ENCODE measurements at regions not wholly inside any gene's neighbourhood (a gene's known extent, or its start where the extent isn't known, plus 50 kb on each side); places are given as distances from the start of the nearest gene placed in this dataset.
A peak's percentile ranks its signal among the peaks of the same experiment; 100 is the strongest.

GRCh38 chrX:144849141-144849540, 398.2 kb upstream of the SPANXN1 start:
- Mint-ChIP-seq H3K9me3 (ENCODE audit: low read depth) (peaks cover 50% of the 10 kb centered on the region), H3K27me3 (ENCODE audit: low read depth) (no peaks in the 10 kb centered on the region), H3K4me1 (ENCODE audit: low read depth) (no peaks in the 10 kb centered on the region), H3K36me3 (ENCODE audit: low read depth) (no peaks in the 10 kb centered on the region), H3K27ac (ENCODE audit: unreplicated experiment) (no peak overlapping the region), H3K4me3 (ENCODE audit: unreplicated experiment) (no peak overlapping the region)
- TF ChIP-seq CTCF (IDR thresholded peaks at IDR 0.05) = no peak
- no peak for DNase-seq (ENCODE audit: low spot score)

- TF ChIP-seq CTCF (IDR thresholded peaks at IDR 0.05) = peak; percentile 68
- DNase-seq (ENCODE audit: low spot score) = no peak
- no peaks in the 10 kb centered on the region for H3K4me1 Mint-ChIP-seq (ENCODE audit: low read depth)
- H3K4me3 Mint-ChIP-seq (ENCODE audit: unreplicated experiment) = no peak overlapping the region
- no peak overlapping the region for H3K27ac Mint-ChIP-seq (ENCODE audit: unreplicated experiment)
- H3K27me3 Mint-ChIP-seq (ENCODE audit: low read depth) = no peaks in the 10 kb centered on the region
- no peaks in the 10 kb centered on the region for H3K36me3 Mint-ChIP-seq (ENCODE audit: low read depth)
- H3K9me3 Mint-ChIP-seq (ENCODE audit: low read depth) = peaks cover 21% of the 10 kb centered on the region
Observed at GRCh38 chrX:144896323-144896722, 351.0 kb upstream of the SPANXN1 start.

GRCh38 chrX:144901521-144901920, 345.8 kb upstream of the SPANXN1 start:
- no peak for TF ChIP-seq CTCF (IDR thresholded peaks at IDR 0.05)
- no peaks in the 10 kb centered on the region for H3K27me3 Mint-ChIP-seq (ENCODE audit: low read depth)
- H3K4me3 Mint-ChIP-seq (ENCODE audit: unreplicated experiment) = no peak overlapping the region
- no peak overlapping the region for H3K27ac Mint-ChIP-seq (ENCODE audit: unreplicated experiment)
- H3K4me1 Mint-ChIP-seq (ENCODE audit: low read depth) = no peaks in the 10 kb centered on the region
- H3K9me3 Mint-ChIP-seq (ENCODE audit: low read depth) = peaks cover 23% of the 10 kb centered on the region
- DNase-seq (ENCODE audit: low spot score) = no peak
- H3K36me3 Mint-ChIP-seq (ENCODE audit: low read depth) = no peaks in the 10 kb centered on the region

GRCh38 chrX:144916785-144917184, 330.5 kb upstream of the SPANXN1 start:
- Mint-ChIP-seq H3K4me3 (ENCODE audit: unreplicated experiment) (no peak overlapping the region), H3K27me3 (ENCODE audit: low read depth) (no peaks in the 10 kb centered on the region), H3K27ac (ENCODE audit: unreplicated experiment) (no peak overlapping the region), H3K9me3 (ENCODE audit: low read depth) (peaks cover 48% of the 10 kb centered on the region), H3K4me1 (ENCODE audit: low read depth) (no peaks in the 10 kb centered on the region), H3K36me3 (ENCODE audit: low read depth) (no peaks in the 10 kb centered on the region)
- TF ChIP-seq CTCF (IDR thresholded peaks at IDR 0.05) = no peak
- no peak for DNase-seq (ENCODE audit: low spot score)

GRCh38 chrX:144918936-144919335, 328.4 kb upstream of the SPANXN1 start:
- no peak for DNase-seq (ENCODE audit: low spot score)
- Mint-ChIP-seq H3K4me1 (ENCODE audit: low read depth) (no peaks in the 10 kb centered on the region), H3K9me3 (ENCODE audit: low read depth) (peaks cover 46% of the 10 kb centered on the region), H3K27ac (ENCODE audit: unreplicated experiment) (no peak overlapping the region), H3K36me3 (ENCODE audit: low read depth) (no peaks in the 10 kb centered on the region), H3K27me3 (ENCODE audit: low read depth) (no peaks in the 10 kb centered on the region), H3K4me3 (ENCODE audit: unreplicated experiment) (no peak overlapping the region)
- TF ChIP-seq CTCF (IDR thresholded peaks at IDR 0.05) = no peak

All from chondrocyte (in vitro differentiated cells).